HG03342 (cell line): ENCODE measurements at regions not wholly inside any gene's neighbourhood (a gene's known extent, or its start where the extent isn't known, plus 50 kb on each side); places are given as distances from the start of the nearest gene placed in this dataset.
"Not testable (repeated sequence)": the region's sequence is repeated elsewhere in the genome, so short reads cannot be mapped to it uniquely, and the experiment has no call there.

Source experiments
- ATAC-seq: cut with Tn5 transposase; IDR thresholded peaks from one replicate; pipeline ENCODE4 v1.9.1; 2021; ENCODE audit warnings: mild to moderate bottlenecking, moderate library complexity; ENCODE audit not compliant: unreplicated experiment

- ATAC-seq: no peak
Observed at GRCh38 chr4:31169846-31170245, 449.7 kb downstream of the PCDH7 start.

GRCh38 chr4:31171362-31171761, 451.2 kb downstream of the PCDH7 start:
- no peak for ATAC-seq

GRCh38 chr4:31175242-31175910, 455.2 kb downstream of the PCDH7 start:
- no peak for ATAC-seq

GRCh38 chr4:31183256-31183655, 463.1 kb downstream of the PCDH7 start:
- ATAC-seq: no peak

GRCh38 chr4:31185014-31185585, 464.9 kb downstream of the PCDH7 start:
- no peak for ATAC-seq

GRCh38 chr4:31187979-31188378, 467.8 kb downstream of the PCDH7 start:
- no peak for ATAC-seq

- ATAC-seq: no peak
Observed at GRCh38 chr4:31189938-31190337, 469.8 kb downstream of the PCDH7 start.

GRCh38 chr4:31190671-31191070, 470.5 kb downstream of the PCDH7 start:
- no peak for ATAC-seq

- no peak for ATAC-seq
Observed at GRCh38 chr4:31192341-31192740, 472.2 kb downstream of the PCDH7 start.

GRCh38 chr4:31193521-31193920, 473.4 kb downstream of the PCDH7 start:
- ATAC-seq: no peak

- no peak for ATAC-seq
Observed at GRCh38 chr4:31194823-31195222, 474.7 kb downstream of the PCDH7 start.

GRCh38 chr4:31199644-31200043, 479.5 kb downstream of the PCDH7 start:
- ATAC-seq: no peak

- ATAC-seq: not testable (repeated sequence)
Observed at GRCh38 chr4:31202054-31202453, 481.9 kb downstream of the PCDH7 start.

- no peak for ATAC-seq
Observed at GRCh38 chr4:31204874-31205273, 484.7 kb downstream of the PCDH7 start.

GRCh38 chr4:31220921-31221320, 500.8 kb downstream of the PCDH7 start:
- ATAC-seq: no peak

- ATAC-seq: no peak
Observed at GRCh38 chr4:31228068-31228467, 507.9 kb downstream of the PCDH7 start.

GRCh38 chr4:31230594-31230993, 510.4 kb downstream of the PCDH7 start:
- ATAC-seq: no peak

- ATAC-seq: peak; percentile 65
Observed at GRCh38 chr4:31234494-31234893, 514.3 kb downstream of the PCDH7 start.

- ATAC-seq: no peak
Observed at GRCh38 chr4:31234901-31235300, 514.7 kb downstream of the PCDH7 start.

- ATAC-seq: no peak
Observed at GRCh38 chr4:31236020-31236638, 516.0 kb downstream of the PCDH7 start.

GRCh38 chr4:31236639-31237173, 516.5 kb downstream of the PCDH7 start:
- ATAC-seq: no peak

GRCh38 chr4:31237233-31237632, 517.1 kb downstream of the PCDH7 start:
- no peak for ATAC-seq
